HCT116 (cell line): ENCODE measurements at regions not wholly inside any gene's neighbourhood (a gene's known extent, or its start where the extent isn't known, plus 50 kb on each side); places are given as distances from the start of the nearest gene placed in this dataset.

Experiments used
- ATAC-seq: fragments of 200-7000 bp; cut with Tn5 transposase; 2 replicates; pipeline ENCODE4 v1.9.1; 2020; ENCODE audit warnings: mild to moderate bottlenecking, moderate library complexity
- BruUV-seq: library from RNA; stranded (reverse); fragments of 400-500 nt; replicated peaks from 2 replicates; lab custom pipeline; 2021; lab: Mats Ljungman, UMichigan
- CTCF ChIA-PET: fragments of 300-600 bp; sonication (Branson Sonifier 250); formaldehyde crosslinking; loops from one replicate; lab custom pipeline; 2021; ENCODE audit warnings: antibody characterized with exemption; lab: Charles Lee
- POLR2A ChIA-PET: fragments of 300-600, 350-600 bp; sonication (Branson Sonifier 250); formaldehyde crosslinking; loops from one replicate; lab custom pipeline; 2021; ENCODE audit warnings: antibody characterized with exemption; lab: Charles Lee
- RAD21 ChIA-PET, 2 experiments: fragments of 300-600 bp; sonication (Branson Sonifier 250); formaldehyde crosslinking; loops; one replicate each; lab custom pipeline; 2023; ENCODE audit warnings: low total read pairs in 2 of 2; ENCODE audit not compliant: uncharacterized antibody in 2 of 2, unreplicated experiment in 2 of 2, low non-redundant PET in 1 of 2; lab: Charles Lee
- DNase-seq: peaks from one replicate; pipeline ENCODE4 v3.0.0-alpha.2; 2010; ENCODE audit warnings: low read depth, low spot score
- H2AFZ ChIP-seq: fragments of 200-600 bp; shearing (Covaris generic), sonication (generic); 2 replicates; pipeline ENCODE4 v1.6.1; 2017; ENCODE audit warnings: low read depth, mixed run types, mixed read lengths, antibody characterized with exemption, low read length; ENCODE audit not compliant: poor library complexity, severe bottlenecking
- H3K27ac ChIP-seq: 2 replicates; pipeline ENCODE4 v1.5.1; 2012; ENCODE audit warnings: low read depth, low read length
- H3K27me3 ChIP-seq: fragments of 200-600 bp; sonication (generic); 2 replicates; pipeline ENCODE4 v1.6.1; 2016; ENCODE audit warnings: mixed run types, low read length, mixed read lengths; ENCODE audit not compliant: insufficient read depth
- H3K36me3 ChIP-seq, 2 experiments: fragments of 200-500 bp in 1 of 2; fragments of 200-600 bp in 1 of 2; sonication (Bioruptor generic) in 1 of 2; sonication (generic) in 1 of 2; 2 replicates each; pipeline versions ENCODE4 v1.5.1 to v1.6.1; 2014 to 2016; ENCODE audit warnings: low read length in 2 of 2, inconsistent platforms in 1 of 2, mixed read lengths in 1 of 2, mixed run types in 1 of 2; ENCODE audit not compliant: insufficient read depth in 2 of 2, control insufficient read depth in 1 of 2
- H3K4me1 ChIP-seq, 2 experiments: fragments of 200-600 bp in 1 of 2; sonication (generic) in 1 of 2; 2 replicates each; pipeline versions ENCODE4 v1.5.1 to v1.6.1; 2012 to 2017; ENCODE audit warnings: low read length in 2 of 2, inconsistent platforms in 1 of 2, mild to moderate bottlenecking in 1 of 2, mixed read lengths in 1 of 2, mixed run types in 1 of 2, moderate library complexity in 1 of 2; ENCODE audit not compliant: insufficient read depth in 2 of 2, control insufficient read depth in 1 of 2
- H3K4me2 ChIP-seq: fragments of 200-600 bp; sonication (generic); 2 replicates; pipeline ENCODE4 v1.6.1; 2017; ENCODE audit warnings: mixed run types, low read length, mixed read lengths
- H3K4me3 ChIP-seq, 2 experiments: fragments of 200-600 bp in 1 of 2; sonication (generic) in 1 of 2; replicated peaks in 1 of 2; 2 replicates each; pipeline ENCODE4 v1.5.1; 2011 to 2016; ENCODE audit warnings: low read length in 2 of 2, control low read depth in 1 of 2, low read depth in 1 of 2, mild to moderate bottlenecking in 1 of 2, mixed read lengths in 1 of 2, mixed run types in 1 of 2
- H3K79me2 ChIP-seq: fragments of 200-600 bp; sonication (generic); 2 replicates; pipeline ENCODE4 v1.6.1; 2017; ENCODE audit warnings: mild to moderate bottlenecking, mixed run types, low read length, moderate library complexity, mixed read lengths; ENCODE audit not compliant: insufficient read depth
- H3K9ac ChIP-seq: fragments of 200-600 bp; sonication (generic); 2 replicates; pipeline ENCODE4 v1.6.1; 2016; ENCODE audit warnings: low read length, mixed read lengths
- H3K9me2 ChIP-seq: fragments of 200-600 bp; sonication (generic), shearing (Covaris generic); 2 replicates; pipeline ENCODE4 v1.6.1; 2017; ENCODE audit warnings: mixed run types, mild to moderate bottlenecking, moderate library complexity; ENCODE audit not compliant: insufficient read depth
- H3K9me3 ChIP-seq, 2 experiments: fragments of 200-500 bp in 1 of 2; fragments of 200-600 bp in 1 of 2; sonication (Bioruptor generic) in 1 of 2; sonication (generic) in 1 of 2; 2 replicates each; pipeline ENCODE4 v1.6.1; 2014 to 2017; ENCODE audit warnings: low read length in 2 of 2, mixed read lengths in 2 of 2, inconsistent platforms in 1 of 2, low read depth in 1 of 2, mild to moderate bottlenecking in 1 of 2, mixed run types in 1 of 2, moderate library complexity in 1 of 2; ENCODE audit not compliant: control insufficient read depth in 1 of 2, insufficient read depth in 1 of 2
- H4K20me1 ChIP-seq: fragments of 200-600 bp; sonication (generic), shearing (Covaris generic); 2 replicates; pipeline ENCODE4 v1.6.1; 2017; ENCODE audit warnings: mixed run types, mild to moderate bottlenecking, moderate library complexity; ENCODE audit not compliant: insufficient read depth
- CTCF ChIP-seq, 3 experiments: fragments of 200-600 bp in 1 of 3; sonication (generic) in 1 of 3; IDR thresholded peaks in 2 of 3; conservative IDR thresholded peaks in 1 of 3; 2 replicates each; pipeline ENCODE4 v1.5.1; 2012 to 2017; ENCODE audit warnings: low read depth in 2 of 3, low read length in 2 of 3, antibody characterized with exemption in 1 of 3, borderline replicate concordance in 1 of 3, control low read depth in 1 of 3, mild to moderate bottlenecking in 1 of 3, mixed read lengths in 1 of 3, mixed run types in 1 of 3, moderate library complexity in 1 of 3; ENCODE audit not compliant: insufficient read depth in 1 of 3
- ELF1 ChIP-seq: IDR thresholded peaks from 2 replicates; pipeline ENCODE4 v1.6.1; 2012; ENCODE audit warnings: low read depth, borderline replicate concordance
- EZH2phosphoT487 ChIP-seq: fragments of 200-600 bp; IDR thresholded peaks from 2 replicates; pipeline ENCODE4 v1.6.1; 2018; ENCODE audit warnings: antibody characterized with exemption, borderline replicate concordance
- JUND ChIP-seq: IDR thresholded peaks from 2 replicates; pipeline ENCODE4 v1.6.1; 2012
- intact Hi-C: fragments of 100-400 bp; cut with micrococcal nuclease; formaldehyde crosslinking; loops from 2 replicates; pipeline ENCODE4 v1.10.0; 2022

GRCh38 chr12:74915718-74916117 lies 293.9 kb downstream of the KCNC2 start (continued):
- TF ChIP-seq CTCF (IDR thresholded peaks at IDR 0.05 in 2 of 3, conservative IDR thresholded peaks at IDR 0.05 in 1 of 3; ENCODE audit: borderline replicate concordance in 1 of 3, insufficient read depth in 1 of 3, low read depth in 2 of 3, low read length in 2 of 3) (no peak), ELF1 (no peak), EZH2phosphoT487 (no peak)

DNA sequence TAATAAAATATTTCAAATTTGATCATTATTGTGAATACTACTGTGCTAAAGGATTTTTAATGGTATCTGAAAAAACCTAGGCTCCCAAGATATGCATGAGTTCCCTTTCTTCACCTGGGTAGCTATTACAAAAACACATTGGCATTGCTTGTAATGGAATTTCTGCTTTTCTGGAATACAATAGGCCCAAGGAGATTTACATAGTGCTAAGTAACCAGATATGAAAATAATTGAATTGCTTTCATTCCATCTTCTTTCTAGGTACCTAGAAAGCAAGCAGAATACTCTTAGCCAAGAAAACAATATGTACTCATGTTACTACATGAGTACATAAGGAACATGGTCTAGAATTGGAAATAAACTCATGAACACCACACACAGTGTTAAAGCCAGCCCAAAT lies 291.9 kb downstream of the KCNC2 start:
- H3K79me2 ChIP-seq: no peaks in the 10 kb centered on the region
- H4K20me1 ChIP-seq: no peaks in the 10 kb centered on the region
- H3K4me2 ChIP-seq: no peak overlapping the region
- H3K4me1 ChIP-seq: no peaks in the 10 kb centered on the region
- RAD21 ChIA-PET: no interaction called here
- H2AFZ ChIP-seq: peak overlapping the region; percentile 3
- no peak overlapping the region for H3K4me3 ChIP-seq
- no peaks in the 10 kb centered on the region for H3K27me3 ChIP-seq
- H3K9me2 ChIP-seq: no peaks in the 10 kb centered on the region
- ATAC-seq (no peak), DNase-seq (no peak)
- POLR2A ChIA-PET: no interaction called here
- H3K36me3 ChIP-seq: no peaks in the 10 kb centered on the region
- H3K9ac ChIP-seq: no peak overlapping the region
- no peak overlapping the region for H3K27ac ChIP-seq
- CTCF ChIA-PET: interaction anchor here (1.6 kb wide), 1 partner anchor 14 kb away, joined by 7 read pairs; no protein-coding TSS in a partner anchor
- no TSS peak for BruUV-seq
- no peak for TF ChIP-seq JUND
- no peak for TF ChIP-seq CTCF (IDR thresholded peaks at IDR 0.05 in 2 of 3, conservative IDR thresholded peaks at IDR 0.05 in 1 of 3; ENCODE audit: borderline replicate concordance in 1 of 3, insufficient read depth in 1 of 3, low read depth in 2 of 3, low read length in 2 of 3)
- TF ChIP-seq, all 23 proteins: peak for 0
- intact Hi-C loops: no loop called here
- H3K9me3 ChIP-seq: no peaks in the 10 kb centered on the region
